IMR-90 (cell line): ENCODE measurements at regions not wholly inside any gene's neighbourhood (a gene's known extent, or its start where the extent isn't known, plus 50 kb on each side); places are given as distances from the start of the nearest gene placed in this dataset.

Experiments
- CHD1 ChIP-seq: IDR thresholded peaks from 2 replicates; pipeline ENCODE4 v1.6.1; 2012; ENCODE audit warnings: low read depth, low read length, improper control_type of control experiment
- NFE2L2 ChIP-seq: fragments of 150-350 bp; IDR thresholded peaks from 2 replicates; pipeline ENCODE4 v1.6.1; 2016; ENCODE audit warnings: low read depth, mild to moderate bottlenecking, low read length
- POLR2A ChIP-seq: IDR thresholded peaks from 2 replicates; pipeline ENCODE4 v1.6.1; 2012; ENCODE audit warnings: mild to moderate bottlenecking, low read depth, low read length
- TF ChIP-seq, protein P1 (sequence below): conservative IDR thresholded peaks from 2 replicates; pipeline ENCODE4 v1.5.1; 2012; ENCODE audit warnings: mild to moderate bottlenecking, low read depth, low read length, improper control_type of control experiment

DNA sequence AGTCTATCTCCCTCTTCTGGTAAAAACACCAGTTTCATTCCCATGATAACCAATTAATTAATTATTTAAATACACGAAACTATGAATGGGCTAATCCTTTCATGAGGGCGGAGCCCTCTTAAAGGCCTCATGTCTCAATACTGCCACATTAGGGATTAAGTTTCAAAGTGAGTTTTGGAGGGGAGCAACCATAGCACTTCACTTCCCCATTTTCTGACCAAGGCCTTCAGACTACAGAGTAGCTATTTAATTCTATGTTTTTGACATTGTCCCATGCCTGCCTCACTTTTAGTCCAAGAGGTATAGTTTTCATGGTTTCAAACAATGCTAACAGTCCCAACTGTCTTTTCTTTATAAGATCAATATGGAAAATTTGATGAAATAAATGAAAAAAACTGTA, 618.6 kb downstream of the ZWINT start:
- TF ChIP-seq, protein P1, sequence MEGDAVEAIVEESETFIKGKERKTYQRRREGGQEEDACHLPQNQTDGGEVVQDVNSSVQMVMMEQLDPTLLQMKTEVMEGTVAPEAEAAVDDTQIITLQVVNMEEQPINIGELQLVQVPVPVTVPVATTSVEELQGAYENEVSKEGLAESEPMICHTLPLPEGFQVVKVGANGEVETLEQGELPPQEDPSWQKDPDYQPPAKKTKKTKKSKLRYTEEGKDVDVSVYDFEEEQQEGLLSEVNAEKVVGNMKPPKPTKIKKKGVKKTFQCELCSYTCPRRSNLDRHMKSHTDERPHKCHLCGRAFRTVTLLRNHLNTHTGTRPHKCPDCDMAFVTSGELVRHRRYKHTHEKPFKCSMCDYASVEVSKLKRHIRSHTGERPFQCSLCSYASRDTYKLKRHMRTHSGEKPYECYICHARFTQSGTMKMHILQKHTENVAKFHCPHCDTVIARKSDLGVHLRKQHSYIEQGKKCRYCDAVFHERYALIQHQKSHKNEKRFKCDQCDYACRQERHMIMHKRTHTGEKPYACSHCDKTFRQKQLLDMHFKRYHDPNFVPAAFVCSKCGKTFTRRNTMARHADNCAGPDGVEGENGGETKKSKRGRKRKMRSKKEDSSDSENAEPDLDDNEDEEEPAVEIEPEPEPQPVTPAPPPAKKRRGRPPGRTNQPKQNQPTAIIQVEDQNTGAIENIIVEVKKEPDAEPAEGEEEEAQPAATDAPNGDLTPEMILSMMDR: no peak
- TF ChIP-seq POLR2A (no peak), NFE2L2 (no peak), CHD1 (no peak)
